ENCODE measurements at regions not wholly inside any gene's neighbourhood (a gene's known extent, or its start where the extent isn't known, plus 50 kb on each side); places are given as distances from the start of the nearest gene placed in this dataset.
"Not testable (repeated sequence)": the region's sequence is repeated elsewhere in the genome, so short reads cannot be mapped to it uniquely, and the experiment has no call there.

- no peak for DNase-seq
These were observed 1502.8 kb upstream of the LRRTM3 start for GRCh38 chr10:65423043-65423442.

GRCh38 chr10:65429381-65429780, 1496.5 kb upstream of the LRRTM3 start:
- DNase-seq: not testable (repeated sequence)

GRCh38 chr10:65430979-65431378, 1494.9 kb upstream of the LRRTM3 start:
- no peak for DNase-seq

GRCh38 chr10:65470986-65471385, 1454.8 kb upstream of the LRRTM3 start:
- DNase-seq: no peak

- DNase-seq: no peak
These were observed 1443.0 kb upstream of the LRRTM3 start for GRCh38 chr10:65482848-65483247.

GRCh38 chr10:65491799-65492198, 1434.0 kb upstream of the LRRTM3 start:
- DNase-seq: no peak

- DNase-seq: no peak
These were observed 1429.3 kb upstream of the LRRTM3 start for GRCh38 chr10:65496541-65496940.

GRCh38 chr10:65497837-65498236, 1428.0 kb upstream of the LRRTM3 start:
- DNase-seq: no peak

GRCh38 chr10:65500716-65501115, 1425.1 kb upstream of the LRRTM3 start:
- DNase-seq: no peak

GRCh38 chr10:65501259-65501658, 1424.6 kb upstream of the LRRTM3 start:
- DNase-seq: no peak

- DNase-seq: no peak
These were observed 1407.5 kb upstream of the LRRTM3 start for GRCh38 chr10:65518379-65518778.

- DNase-seq: no peak
These were observed 1396.8 kb upstream of the LRRTM3 start for GRCh38 chr10:65528986-65529385.

GRCh38 chr10:65531545-65531944, 1394.3 kb upstream of the LRRTM3 start:
- DNase-seq: no peak

GRCh38 chr10:65534771-65535170, 1391.1 kb upstream of the LRRTM3 start:
- no peak for DNase-seq

- no peak for DNase-seq
These were observed 1381.1 kb upstream of the LRRTM3 start for GRCh38 chr10:65544756-65545155.

GRCh38 chr10:65548001-65548400, 1377.8 kb upstream of the LRRTM3 start:
- no peak for DNase-seq

GRCh38 chr10:65550761-65551160, 1375.1 kb upstream of the LRRTM3 start:
- DNase-seq: no peak

GRCh38 chr10:65555192-65555591, 1370.6 kb upstream of the LRRTM3 start:
- DNase-seq: no peak

GRCh38 chr10:65556006-65556405, 1369.8 kb upstream of the LRRTM3 start:
- no peak for DNase-seq

GRCh38 chr10:65559369-65559768, 1366.5 kb upstream of the LRRTM3 start:
- no peak for DNase-seq

- no peak for DNase-seq
These were observed 1360.6 kb upstream of the LRRTM3 start for GRCh38 chr10:65565246-65565645.

GRCh38 chr10:65566906-65567305, 1358.9 kb upstream of the LRRTM3 start:
- DNase-seq: no peak

GRCh38 chr10:65570143-65571010, 1355.5 kb upstream of the LRRTM3 start:
- no peak for DNase-seq

GRCh38 chr10:65571011-65571570, 1354.7 kb upstream of the LRRTM3 start:
- DNase-seq: no peak

All from CD4-positive, alpha-beta T cell treated with Interleukin-6 for 4 hours (primary cell).